HG03060 (cell line): ENCODE measurements at regions not wholly inside any gene's neighbourhood (a gene's known extent, or its start where the extent isn't known, plus 50 kb on each side); places are given as distances from the start of the nearest gene placed in this dataset.

ENCODE experiments used
- ATAC-seq: cut with Tn5 transposase; IDR thresholded peaks from one replicate; pipeline ENCODE4 v1.9.1; 2021; ENCODE audit warnings: low read depth, moderate number of reproducible peaks; ENCODE audit not compliant: unreplicated experiment

GRCh38 chr7:156549636-156550035 is 90.9 kb upstream of the RNF32 start:
- no peak for ATAC-seq

GRCh38 chr7:156547884-156548561 is 92.6 kb upstream of the RNF32 start:
- ATAC-seq, result no peak

- ATAC-seq, result no peak
Observed at GRCh38 chr7:156545979-156546378, 94.6 kb upstream of the RNF32 start.

- no peak for ATAC-seq
Observed at GRCh38 chr7:156544919-156545715, 95.5 kb upstream of the RNF32 start.

GRCh38 chr7:156543699-156544598 is 96.6 kb upstream of the RNF32 start:
- ATAC-seq, result no peak

- no peak for ATAC-seq
Observed at GRCh38 chr7:156540619-156541165, 99.9 kb upstream of the RNF32 start.

- ATAC-seq, result no peak
Observed at GRCh38 chr7:156539999-156540398, 100.6 kb upstream of the RNF32 start.

GRCh38 chr7:156537006-156537405 is 103.6 kb upstream of the RNF32 start:
- no peak for ATAC-seq

GRCh38 chr7:156534925-156535324 is 105.6 kb upstream of the RNF32 start:
- no peak for ATAC-seq

- ATAC-seq, result no peak
Observed at GRCh38 chr7:156533964-156534363, 106.6 kb upstream of the RNF32 start.

GRCh38 chr7:156533420-156533819 is 107.2 kb upstream of the RNF32 start:
- ATAC-seq, result no peak

GRCh38 chr7:156532016-156532602 is 108.5 kb upstream of the RNF32 start:
- ATAC-seq, result no peak

GRCh38 chr7:156529956-156530355 is 110.6 kb upstream of the RNF32 start:
- ATAC-seq, result no peak

GRCh38 chr7:156527458-156527890 is 113.1 kb upstream of the RNF32 start:
- ATAC-seq, result no peak

GRCh38 chr7:156524818-156525597 is 115.6 kb upstream of the RNF32 start:
- no peak for ATAC-seq

GRCh38 chr7:156523447-156524048 is 117.0 kb upstream of the RNF32 start:
- no peak for ATAC-seq

- ATAC-seq, result no peak
Observed at GRCh38 chr7:156522801-156523200, 117.8 kb upstream of the RNF32 start.

GRCh38 chr7:156519070-156519469 is 121.5 kb upstream of the RNF32 start:
- ATAC-seq, result no peak

GRCh38 chr7:156518466-156518865 is 122.1 kb upstream of the RNF32 start:
- ATAC-seq, result no peak
